HG03280 (cell line): ENCODE measurements at regions not wholly inside any gene's neighbourhood (a gene's known extent, or its start where the extent isn't known, plus 50 kb on each side); places are given as distances from the start of the nearest gene placed in this dataset.

Experiments used
- ATAC-seq: cut with Tn5 transposase; IDR thresholded peaks from one replicate; pipeline ENCODE4 v1.9.1; 2021; ENCODE audit warnings: mild to moderate bottlenecking, moderate library complexity; ENCODE audit not compliant: unreplicated experiment

GRCh38 chr2:33890686-33891085 lies 291.6 kb upstream of the FAM98A start:
- no peak for ATAC-seq

- no peak for ATAC-seq
Measured at GRCh38 chr2:33877348-33878016, 278.4 kb upstream of the FAM98A start.

GRCh38 chr2:33873076-33873605 lies 274.0 kb upstream of the FAM98A start:
- ATAC-seq, result no peak

- ATAC-seq, result no peak
Measured at GRCh38 chr2:33859811-33860461, 260.8 kb upstream of the FAM98A start.

- no peak for ATAC-seq
Measured at GRCh38 chr2:33859176-33859575, 260.1 kb upstream of the FAM98A start.

GRCh38 chr2:33848486-33848885 lies 249.4 kb upstream of the FAM98A start:
- ATAC-seq, result no peak

- ATAC-seq, result no peak
Measured at GRCh38 chr2:33839791-33840190, 240.7 kb upstream of the FAM98A start.

GRCh38 chr2:33836628-33837027 lies 237.5 kb upstream of the FAM98A start:
- ATAC-seq, result no peak

GRCh38 chr2:33835911-33836310 lies 236.8 kb upstream of the FAM98A start:
- no peak for ATAC-seq

- ATAC-seq, result no peak
Measured at GRCh38 chr2:33822964-33823363, 223.9 kb upstream of the FAM98A start.

- ATAC-seq, result no peak
Measured at GRCh38 chr2:33812707-33813106, 213.6 kb upstream of the FAM98A start.

GRCh38 chr2:33810046-33810835 lies 211.1 kb upstream of the FAM98A start:
- no peak for ATAC-seq

GRCh38 chr2:33806041-33806440 lies 206.9 kb upstream of the FAM98A start:
- no peak for ATAC-seq

- ATAC-seq, result no peak
Measured at GRCh38 chr2:33804155-33804554, 205.1 kb upstream of the FAM98A start.

- no peak for ATAC-seq
Measured at GRCh38 chr2:33796511-33796910, 197.4 kb upstream of the FAM98A start.

- no peak for ATAC-seq
Measured at GRCh38 chr2:33791625-33792024, 192.5 kb upstream of the FAM98A start.

- ATAC-seq, result no peak
Measured at GRCh38 chr2:33788044-33788443, 188.9 kb upstream of the FAM98A start.

- ATAC-seq, result no peak
Measured at GRCh38 chr2:33786881-33787280, 187.8 kb upstream of the FAM98A start.

GRCh38 chr2:33785201-33786106 lies 186.4 kb upstream of the FAM98A start:
- ATAC-seq, result peak; percentile 89

- no peak for ATAC-seq
Measured at GRCh38 chr2:33784488-33784887, 185.4 kb upstream of the FAM98A start.
